ENCODE measurements at regions not wholly inside any gene's neighbourhood (a gene's known extent, or its start where the extent isn't known, plus 50 kb on each side); places are given as distances from the start of the nearest gene placed in this dataset.
"Not testable (repeated sequence)": the region's sequence is repeated elsewhere in the genome, so short reads cannot be mapped to it uniquely, and the experiment has no call there.

GRCh38 chr5:152107220-152107619 is 182.6 kb upstream of the GLRA1 start:
- DNase-seq (ENCODE audit: low read depth): no peak

DNA sequence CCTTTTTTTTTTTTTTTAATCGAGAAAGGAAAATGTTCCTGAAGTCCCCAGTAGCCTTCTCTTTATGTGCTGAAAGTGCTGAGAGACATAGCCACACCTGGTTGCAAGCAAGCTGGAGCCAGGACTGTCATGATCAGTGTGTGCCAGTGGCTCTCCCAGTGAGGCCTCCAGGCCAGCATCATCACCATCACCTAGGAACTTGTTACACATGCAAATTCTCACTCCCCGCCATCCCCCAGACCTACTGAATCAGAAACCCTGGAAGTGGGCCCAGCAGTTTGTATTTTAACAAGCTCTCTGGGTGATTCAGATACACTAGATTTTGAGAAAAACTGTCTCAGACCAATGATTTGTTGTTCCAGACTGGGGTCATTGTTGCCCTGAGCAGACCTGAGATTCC is 181.9 kb upstream of the GLRA1 start:
- DNase-seq (ENCODE audit: low read depth): no peak

DNA sequence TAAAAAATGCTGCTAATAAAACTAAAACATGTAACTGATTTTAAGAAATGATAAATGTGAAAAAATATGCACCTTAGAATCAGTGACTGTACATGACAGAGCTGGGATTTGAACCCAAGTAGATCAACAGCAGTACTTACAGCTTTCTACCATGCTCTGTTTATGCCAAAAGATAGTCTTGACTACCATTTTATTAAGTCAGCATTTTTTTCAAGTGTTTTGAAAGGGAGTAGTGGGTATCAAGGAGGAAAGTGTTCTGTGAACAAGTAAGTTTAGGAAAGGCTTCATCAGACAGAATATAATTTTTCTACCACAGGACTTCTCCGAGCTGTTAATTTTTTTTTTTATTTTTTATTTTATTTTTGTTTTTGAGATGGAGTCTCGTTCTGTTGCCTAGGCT is 180.4 kb upstream of the GLRA1 start:
- no peak for DNase-seq (ENCODE audit: low read depth)

GRCh38 chr5:152104211-152104610 is 179.6 kb upstream of the GLRA1 start:
- DNase-seq (ENCODE audit: low read depth): no peak

- DNase-seq (ENCODE audit: low read depth): not testable (repeated sequence)
These were observed 178.3 kb upstream of the GLRA1 start for GRCh38 chr5:152102908-152103307.

- DNase-seq (ENCODE audit: low read depth): no peak
These were observed 177.4 kb upstream of the GLRA1 start for GRCh38 chr5:152102057-152102456.

DNA sequence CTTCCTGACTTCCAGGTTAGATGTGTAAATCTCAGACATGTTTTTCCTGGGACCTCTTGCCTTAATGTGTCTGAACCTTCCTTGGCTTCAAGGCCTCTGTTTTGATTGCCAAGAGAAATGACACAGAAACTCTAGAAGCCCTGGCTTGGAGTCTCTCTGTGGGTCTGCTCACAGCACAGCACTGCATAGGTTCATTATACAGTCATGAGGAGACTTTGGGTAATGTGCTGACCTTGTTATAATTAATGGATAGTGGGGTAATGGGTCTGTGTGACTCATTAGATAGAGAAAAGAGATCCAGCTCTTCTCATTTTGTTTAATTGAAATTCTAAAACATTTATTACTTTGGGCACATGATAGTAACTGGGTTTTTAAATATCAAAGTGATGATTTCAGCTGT is 175.8 kb upstream of the GLRA1 start:
- DNase-seq (ENCODE audit: low read depth): no peak

DNA sequence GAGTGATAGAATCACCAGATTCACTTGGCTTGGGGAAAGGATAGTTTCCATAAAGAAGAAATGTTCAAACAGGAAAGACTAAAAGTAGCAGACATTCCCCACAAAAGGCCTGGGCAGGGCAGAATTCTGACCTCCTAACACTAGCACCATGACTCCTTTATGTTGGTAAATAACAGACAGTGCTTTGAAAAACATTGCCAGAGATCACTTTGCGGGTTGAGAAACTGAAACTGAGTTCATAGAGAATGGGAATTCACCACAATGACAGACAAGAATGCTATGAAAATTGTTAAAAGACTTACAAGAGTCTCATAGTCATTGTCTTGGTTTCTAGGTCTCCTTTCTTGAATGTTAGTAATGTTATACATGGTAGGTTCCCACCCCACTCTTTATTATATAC is 172.5 kb upstream of the GLRA1 start:
- DNase-seq (ENCODE audit: low read depth): no peak

DNA sequence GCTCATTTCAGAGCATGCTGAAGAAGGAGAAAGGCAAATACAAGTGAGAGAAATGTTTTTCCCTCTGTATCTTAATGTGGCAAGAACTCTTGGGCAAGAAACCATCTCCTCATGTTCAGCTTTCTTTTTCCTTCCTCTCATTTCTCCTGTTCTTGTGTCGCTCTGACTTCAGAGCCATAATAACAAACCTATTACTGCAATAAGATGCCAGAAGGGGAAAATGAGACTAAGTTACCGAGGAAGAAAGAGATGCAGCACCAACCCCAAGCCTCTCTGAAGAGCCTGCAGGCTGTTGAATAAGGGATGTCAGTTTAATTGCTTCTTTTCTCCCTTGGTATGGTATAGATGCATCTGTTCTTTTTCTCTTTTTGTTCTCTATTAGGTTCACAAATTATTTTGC is 170.1 kb upstream of the GLRA1 start:
- DNase-seq (ENCODE audit: low read depth): no peak

DNA sequence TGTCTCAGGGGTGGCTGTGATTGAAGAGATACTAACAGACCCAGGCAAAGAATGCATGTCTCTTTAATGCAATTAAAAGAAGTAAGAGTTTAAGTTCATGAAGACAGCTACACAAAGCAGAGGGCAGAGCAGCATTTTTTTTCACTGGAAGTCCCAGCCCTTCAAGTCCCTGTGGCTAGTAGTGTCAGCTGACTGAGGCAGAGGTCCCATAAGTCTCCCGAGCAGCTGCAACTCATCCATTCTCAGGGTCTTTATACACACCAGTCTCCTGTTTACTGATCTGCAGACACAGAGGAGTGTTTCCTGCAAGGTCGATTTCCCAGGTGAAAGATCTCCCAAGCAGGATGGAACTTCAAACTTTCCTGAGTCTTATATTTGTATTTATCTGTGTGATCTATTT is 169.4 kb upstream of the GLRA1 start:
- no peak for DNase-seq (ENCODE audit: low read depth)

- no peak for DNase-seq (ENCODE audit: low read depth)
These were observed 167.9 kb upstream of the GLRA1 start for GRCh38 chr5:152092580-152092979.

- no peak for DNase-seq (ENCODE audit: low read depth)
These were observed 165.0 kb upstream of the GLRA1 start for GRCh38 chr5:152089644-152090043.

DNA sequence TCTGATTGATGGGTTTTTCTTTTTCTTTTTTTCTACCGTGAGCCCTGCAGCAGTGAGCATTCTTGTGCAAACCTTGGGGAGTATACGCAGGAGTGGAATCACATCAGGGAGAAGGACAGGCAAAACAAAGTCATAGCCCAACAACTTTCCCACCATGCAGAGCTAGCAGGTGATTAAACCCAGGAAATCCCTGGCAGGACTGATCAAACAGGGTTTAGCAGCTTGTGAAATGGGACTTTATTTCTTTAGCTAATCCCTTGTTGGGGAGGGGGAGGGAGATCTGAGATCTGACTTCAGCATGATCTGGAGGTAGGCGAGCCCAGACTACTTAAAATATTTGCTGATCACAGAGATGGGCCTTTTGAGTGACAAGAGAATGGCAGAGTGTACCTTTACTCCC is 162.0 kb upstream of the GLRA1 start:
- DNase-seq (ENCODE audit: low read depth): no peak

GRCh38 chr5:152084476-152084875 is 159.8 kb upstream of the GLRA1 start:
- no peak for DNase-seq (ENCODE audit: low read depth)

GRCh38 chr5:152083231-152083630 is 158.6 kb upstream of the GLRA1 start:
- no peak for DNase-seq (ENCODE audit: low read depth)

- no peak for DNase-seq (ENCODE audit: low read depth)
These were observed 147.4 kb upstream of the GLRA1 start for GRCh38 chr5:152072091-152072490.

DNA sequence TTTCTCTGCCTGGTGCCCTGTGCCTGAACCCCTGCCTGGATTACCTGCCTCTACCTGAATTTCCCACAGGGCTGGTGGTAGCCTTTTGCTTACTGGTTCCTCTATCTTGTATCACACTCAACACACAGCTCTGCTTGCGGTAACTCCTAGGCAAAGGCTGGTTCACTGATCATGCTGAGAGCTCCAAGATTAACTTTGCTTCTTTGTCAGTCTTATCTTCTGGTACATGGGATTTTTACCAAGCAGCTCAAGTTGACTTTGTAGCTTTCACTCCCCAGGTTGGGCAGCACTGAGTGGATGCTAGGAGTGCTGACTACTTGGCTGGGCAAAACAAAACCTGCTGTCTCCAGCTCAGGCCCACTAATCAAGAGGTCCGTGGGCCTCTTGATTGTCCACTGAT is 145.9 kb upstream of the GLRA1 start:
- DNase-seq (ENCODE audit: low read depth): no peak

- DNase-seq (ENCODE audit: low read depth): no peak
These were observed 142.1 kb upstream of the GLRA1 start for GRCh38 chr5:152066784-152067183.

- DNase-seq (ENCODE audit: low read depth): no peak
These were observed 138.4 kb upstream of the GLRA1 start for GRCh38 chr5:152063004-152063403.

GRCh38 chr5:152061095-152061494 is 136.4 kb upstream of the GLRA1 start:
- DNase-seq (ENCODE audit: low read depth): no peak

GRCh38 chr5:152058267-152058666 is 133.6 kb upstream of the GLRA1 start:
- no peak for DNase-seq (ENCODE audit: low read depth)

GRCh38 chr5:152056931-152057330 is 132.3 kb upstream of the GLRA1 start:
- no peak for DNase-seq (ENCODE audit: low read depth)

- DNase-seq (ENCODE audit: low read depth): no peak
These were observed 127.8 kb upstream of the GLRA1 start for GRCh38 chr5:152052470-152052869.

DNA sequence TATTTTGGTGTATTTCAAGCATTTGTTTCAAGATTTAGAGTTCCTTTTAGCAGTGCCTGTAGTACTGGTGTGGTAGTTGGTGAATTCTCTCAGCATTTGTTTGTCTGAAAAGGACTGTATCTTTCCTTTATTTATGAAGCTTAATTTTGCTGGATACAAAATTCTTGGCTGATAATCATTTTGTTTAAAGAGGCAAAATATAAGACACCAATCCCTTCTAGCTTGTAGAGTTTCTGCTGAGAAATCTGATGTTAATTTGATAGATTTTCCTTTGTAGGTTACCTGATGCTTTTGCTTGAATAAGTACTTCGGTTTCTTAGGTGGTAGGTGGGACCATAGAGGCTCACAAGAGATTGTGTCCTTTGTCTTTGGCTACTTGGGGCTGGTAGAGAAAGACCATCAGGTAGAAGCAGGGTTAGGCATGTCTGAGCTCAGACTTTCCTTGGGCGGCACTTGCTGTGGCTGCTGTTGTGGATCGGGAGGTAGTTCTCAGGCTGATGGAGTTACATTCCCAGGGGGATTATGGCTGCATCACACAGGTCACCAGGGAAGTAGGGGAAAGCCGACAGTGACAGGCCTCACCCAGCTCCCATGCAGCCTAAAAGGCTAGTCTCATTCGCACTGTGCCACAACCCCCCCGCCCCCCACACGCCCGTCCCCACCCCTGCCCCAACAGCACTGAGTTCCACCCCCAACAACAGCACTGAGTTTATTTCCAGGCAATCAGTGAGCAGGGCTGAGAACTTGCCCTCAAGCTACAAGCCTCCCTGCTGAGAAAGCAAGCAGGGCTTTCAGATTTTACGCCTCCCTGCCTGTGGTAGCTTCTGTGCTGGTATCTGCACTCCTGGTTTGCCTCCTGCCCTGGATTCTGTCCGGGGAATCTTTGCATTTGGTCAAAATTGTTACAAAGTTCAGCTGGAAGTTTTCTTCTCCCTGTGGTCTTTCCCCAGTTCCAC is 127.1 kb upstream of the GLRA1 start:
- DNase-seq (ENCODE audit: low read depth): no peak

All from fibroblast of the conjunctiva (primary cell).